GM18951 (cell line): ENCODE measurements at regions not wholly inside any gene's neighbourhood (a gene's known extent, or its start where the extent isn't known, plus 50 kb on each side); places are given as distances from the start of the nearest gene placed in this dataset.
"Not testable (repeated sequence)": the region's sequence is repeated elsewhere in the genome, so short reads cannot be mapped to it uniquely, and the experiment has no call there.

Experiments used
- POLR2A ChIP-seq: IDR thresholded peaks from 4 replicates; pipeline ENCODE4 v1.6.1; 2011; ENCODE audit warnings: mild to moderate bottlenecking; ENCODE audit not compliant: insufficient read length, insufficient read depth; ENCODE audit errors: extremely low read depth
- in situ Hi-C: fragments of 300-500 bp; cut with MboI; formaldehyde crosslinking; loops from one replicate; pipeline ENCODE4 v1.12.0; 2022; ENCODE audit warnings: low sequenced_read_pairs, mixed read lengths, inconsistent platforms; ENCODE audit not compliant: unreplicated experiment

- in situ Hi-C loops: no loop called here
- no peak for TF ChIP-seq POLR2A
These were observed 79.5 kb upstream of the NEDD9 start for GRCh38 chr6:11311970-11312369.

- no peak for TF ChIP-seq POLR2A
- in situ Hi-C loops: no loop called here
These were observed 77.6 kb upstream of the NEDD9 start for GRCh38 chr6:11309947-11310665.

DNA sequence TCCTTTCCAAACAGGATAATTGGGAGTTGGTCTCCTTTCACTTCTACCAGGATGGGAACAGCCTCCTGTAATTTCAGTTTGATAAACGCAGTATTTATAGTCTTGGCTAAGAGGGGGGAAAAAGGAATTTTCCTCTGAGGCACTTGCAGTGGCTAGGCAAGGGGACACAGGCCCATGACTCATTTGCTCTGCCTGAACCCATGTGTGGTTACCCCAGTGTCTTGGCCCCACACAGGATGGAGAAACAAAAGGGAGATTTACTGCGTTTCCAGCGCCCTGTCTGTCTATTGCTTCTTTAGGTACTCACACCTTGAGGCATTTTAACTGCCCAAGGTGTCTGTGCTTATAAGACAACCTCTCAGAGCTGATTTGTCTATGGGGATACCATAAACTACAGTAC lies 74.8 kb upstream of the NEDD9 start:
- TF ChIP-seq POLR2A: no peak
- in situ Hi-C loops: no loop called here

DNA sequence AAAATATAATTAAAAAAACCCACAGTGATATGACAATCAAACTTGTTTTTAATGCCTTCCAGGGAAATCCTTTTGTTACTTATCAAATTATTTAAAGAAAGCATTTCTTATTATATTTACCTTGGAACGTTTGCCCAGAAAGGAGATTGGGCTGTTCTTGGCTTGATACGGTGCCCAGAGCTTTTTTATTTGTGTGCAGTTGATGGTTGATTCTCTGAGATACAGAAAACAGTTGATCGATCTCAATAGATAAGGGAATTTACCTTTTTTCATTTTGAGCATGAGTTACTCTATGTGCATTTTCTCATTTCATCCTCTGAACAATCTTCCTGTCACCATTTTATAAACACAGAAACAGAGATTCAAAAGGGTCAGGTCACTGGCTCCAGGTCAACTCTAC lies 72.5 kb upstream of the NEDD9 start:
- in situ Hi-C loops: no loop called here

GRCh38 chr6:11299876-11300428 lies 67.5 kb upstream of the NEDD9 start:
- in situ Hi-C loops: not testable (repeated sequence)

More for the DNA sequence above, 72.5 kb upstream of the NEDD9 start:
- no peak for TF ChIP-seq POLR2A

DNA sequence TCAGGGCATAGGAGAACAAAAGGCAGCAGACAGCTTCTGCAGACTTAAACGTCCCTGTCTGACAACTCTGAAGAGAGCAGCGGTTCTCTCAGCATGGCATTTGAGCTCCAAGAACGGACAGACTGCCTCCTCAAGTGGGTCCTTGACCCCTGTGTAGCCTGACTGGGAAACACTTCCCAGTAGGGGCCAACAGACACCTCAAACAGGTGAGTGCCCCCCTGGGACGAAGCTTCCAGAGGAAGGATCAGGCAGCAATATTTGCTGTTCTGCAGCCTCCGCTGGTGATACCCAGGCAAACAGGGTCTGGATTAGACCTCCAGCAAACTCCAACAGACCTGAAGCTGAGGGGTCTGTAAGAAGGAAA lies 66.9 kb upstream of the NEDD9 start:
- in situ Hi-C loops: not testable (repeated sequence)

DNA sequence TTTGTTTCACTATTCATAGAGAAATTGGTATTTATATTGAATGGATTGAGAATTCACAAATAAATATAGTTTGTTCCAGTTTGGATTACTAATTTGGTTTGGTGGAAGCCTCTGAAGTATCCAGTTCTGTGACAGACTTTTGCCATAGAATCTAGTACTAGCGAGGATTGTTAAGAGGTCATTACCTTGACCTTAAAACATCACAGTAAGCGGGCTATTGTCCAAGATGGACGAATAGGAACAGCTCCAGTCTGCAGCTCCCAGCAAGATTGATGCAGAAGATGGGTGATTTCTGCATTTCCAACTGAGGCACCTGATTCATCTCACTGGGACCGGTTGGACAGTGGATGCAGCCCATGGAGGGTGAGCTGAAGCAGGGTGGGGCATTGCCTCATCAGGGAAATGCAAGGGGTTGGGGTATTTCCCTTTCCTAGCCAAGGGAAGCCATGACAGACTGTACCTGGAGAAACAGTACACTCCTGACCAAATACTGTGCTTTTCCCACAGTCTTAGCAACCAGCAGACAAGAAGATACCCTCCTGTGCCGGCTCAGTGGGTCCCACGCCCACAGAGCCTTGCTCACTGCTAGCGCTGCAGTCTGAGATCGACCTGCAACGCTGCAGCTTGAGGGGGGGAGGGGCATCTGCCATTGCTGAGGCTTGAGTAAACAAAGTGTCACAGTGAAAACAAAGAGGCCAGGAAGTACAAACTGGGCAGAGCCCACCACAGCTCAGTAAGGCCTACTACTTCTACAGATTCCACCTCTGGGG lies 66.4 kb upstream of the NEDD9 start:
- in situ Hi-C loops: no loop called here
- TF ChIP-seq POLR2A: no peak

DNA sequence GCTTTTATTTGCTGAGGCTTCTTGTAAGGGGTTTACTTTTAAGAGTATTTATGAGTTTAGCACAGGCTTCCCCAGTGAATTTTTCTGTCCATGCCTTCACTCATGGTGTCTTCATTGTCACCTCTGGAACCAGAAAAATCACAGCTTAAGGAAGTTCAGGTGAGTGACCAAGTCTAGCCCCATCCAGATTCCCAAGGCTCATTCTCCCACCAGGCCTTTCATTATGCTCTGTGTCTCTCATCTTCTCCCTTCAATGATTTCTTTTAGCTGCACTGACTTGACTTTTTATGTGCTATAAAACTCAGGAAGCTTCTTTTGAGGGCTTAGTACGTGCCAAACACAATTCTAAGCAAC lies 64.9 kb upstream of the NEDD9 start:
- no peak for TF ChIP-seq POLR2A
- in situ Hi-C loops: no loop called here

DNA sequence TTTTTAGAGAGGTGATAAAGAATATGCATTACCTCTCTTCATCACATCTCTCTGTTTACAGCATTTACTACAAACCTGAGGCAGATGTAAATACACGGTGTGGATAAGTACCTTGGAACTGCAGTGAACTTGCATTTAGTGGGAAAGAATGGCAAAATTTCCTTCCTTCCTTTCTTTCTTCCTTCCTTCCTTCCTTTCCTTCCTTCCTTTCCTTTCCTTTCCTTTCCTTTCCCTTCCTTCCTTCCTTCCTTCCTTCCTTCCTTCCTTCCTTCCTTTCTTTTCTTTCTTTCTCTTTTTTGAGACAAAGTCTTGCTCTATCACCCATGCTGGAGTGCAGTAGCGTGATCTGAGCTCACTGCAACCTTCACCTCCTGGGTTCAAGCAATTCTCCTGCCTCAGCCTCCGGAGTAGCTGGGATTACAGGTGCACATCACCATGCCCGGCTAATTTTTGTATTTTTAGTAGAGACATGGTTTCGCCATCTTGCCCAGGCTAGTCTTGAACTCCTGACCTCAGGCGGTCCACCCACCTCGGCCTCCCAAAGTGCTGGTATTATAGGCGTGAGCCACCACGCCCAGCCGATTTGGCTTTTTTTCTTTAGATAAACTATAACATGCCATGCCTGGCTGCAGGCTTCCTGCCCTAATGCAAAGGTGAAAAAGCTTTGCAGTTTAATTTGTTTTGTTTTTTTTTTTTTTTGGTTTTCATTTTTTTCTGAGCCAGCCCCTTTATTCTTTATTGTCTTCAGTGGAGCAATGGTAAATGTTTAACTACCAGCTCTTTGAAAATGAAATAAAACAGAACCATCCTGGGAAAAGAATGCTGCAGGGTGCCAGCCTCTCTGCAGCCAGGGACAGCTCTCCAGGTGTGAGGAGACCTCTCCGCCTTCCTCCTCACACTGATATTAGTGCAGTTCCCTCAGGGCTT lies 64.2 kb upstream of the NEDD9 start:
- no peak for TF ChIP-seq POLR2A
- in situ Hi-C loops: no loop called here

DNA sequence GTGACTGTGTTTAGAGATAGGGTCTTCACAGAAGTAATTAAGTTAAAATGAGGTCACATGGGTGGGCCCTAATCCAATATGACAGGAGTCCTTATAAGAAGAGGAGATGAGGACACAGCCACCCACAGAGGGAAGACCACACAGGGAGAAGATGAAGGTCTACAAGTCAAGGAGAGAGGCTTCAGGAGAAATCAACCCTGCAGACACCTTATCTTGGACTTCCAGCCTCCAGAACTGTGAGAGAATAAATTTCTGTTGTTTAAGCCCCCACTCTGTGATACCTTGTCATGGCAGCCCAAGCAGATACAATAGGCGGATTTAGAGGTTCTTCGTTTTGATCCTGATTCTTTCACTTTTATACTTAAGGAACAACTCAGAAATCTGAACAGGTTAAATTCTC lies 63.5 kb upstream of the NEDD9 start:
- no peak for TF ChIP-seq POLR2A
- in situ Hi-C loops: no loop called here

DNA sequence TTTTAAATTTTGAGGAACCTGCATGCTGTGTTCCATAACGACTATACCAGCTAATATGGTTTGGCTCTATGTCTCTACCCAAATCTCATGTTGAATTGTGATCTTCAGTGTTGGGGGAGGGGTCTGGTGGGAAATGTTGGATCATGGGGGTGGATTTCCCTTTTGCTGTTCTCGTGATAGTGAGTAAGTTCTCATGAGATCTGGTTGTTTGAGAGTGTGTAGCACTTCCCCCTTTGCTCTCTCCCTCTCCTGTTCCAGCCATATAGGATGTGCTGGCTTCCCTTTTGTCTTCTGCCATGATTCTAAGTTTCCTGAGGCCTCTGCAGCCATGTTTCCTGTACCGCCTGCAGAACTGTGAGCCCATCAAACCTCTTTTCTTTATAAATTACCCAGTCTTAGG lies 61.8 kb upstream of the NEDD9 start:
- no peak for TF ChIP-seq POLR2A
- in situ Hi-C loops: no loop called here

GRCh38 chr6:11292594-11293236 lies 60.2 kb upstream of the NEDD9 start:
- in situ Hi-C loops: no loop called here
- no peak for TF ChIP-seq POLR2A

- no peak for TF ChIP-seq POLR2A
- in situ Hi-C loops: no loop called here
These were observed 59.6 kb upstream of the NEDD9 start for GRCh38 chr6:11292091-11292490.

DNA sequence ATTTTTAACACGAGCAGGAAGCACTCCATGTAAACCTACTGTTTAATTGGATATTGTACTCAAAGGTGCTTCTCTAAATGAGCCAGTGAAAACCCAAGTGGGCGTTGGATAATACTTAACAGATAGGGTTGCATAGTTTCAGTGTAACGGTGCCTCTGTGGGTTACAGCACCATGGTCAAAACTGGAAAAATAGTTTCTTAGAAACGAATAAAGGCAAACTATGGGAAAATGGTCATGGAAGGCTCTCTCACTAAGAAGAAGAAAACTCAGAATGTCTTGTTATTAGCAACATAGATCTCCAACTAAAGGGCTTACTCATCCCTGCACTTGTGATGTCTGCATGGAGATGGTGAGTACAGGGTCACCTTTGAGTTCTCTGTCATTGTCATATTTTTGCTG lies 59.1 kb upstream of the NEDD9 start:
- in situ Hi-C loops: no loop called here
- TF ChIP-seq POLR2A: no peak
